ENCODE measurements at regions not wholly inside any gene's neighbourhood (a gene's known extent, or its start where the extent isn't known, plus 50 kb on each side); places are given as distances from the start of the nearest gene placed in this dataset.
"Not testable (repeated sequence)": the region's sequence is repeated elsewhere in the genome, so short reads cannot be mapped to it uniquely, and the experiment has no call there.

- not testable (repeated sequence) for TF ChIP-seq POLR2A, CTCF (IDR thresholded peaks at IDR 0.05)
These were observed 108.9 kb upstream of the COL5A1 start for GRCh38 chr9:134532661-134533060.
